HepG2 (cell line): ENCODE measurements at regions not wholly inside any gene's neighbourhood (a gene's known extent, or its start where the extent isn't known, plus 50 kb on each side); places are given as distances from the start of the nearest gene placed in this dataset.

ENCODE experiments used
- ATAC-seq: fragments of 200-7000 bp; cut with Tn5 transposase; 3 replicates; pipeline ENCODE4 v1.9.1; 2020; ENCODE audit warnings: mild to moderate bottlenecking, moderate library complexity
- BruUV-seq: library from RNA; stranded (reverse); fragments of 400-500 nt; replicated peaks from 2 replicates; lab custom pipeline; 2021; lab: Mats Ljungman, UMichigan
- CTCF ChIA-PET: fragments of 300-600 bp; formaldehyde crosslinking; extraction: SDS; loops from one replicate; lab custom pipeline; 2021; ENCODE audit warnings: low total read pairs, inconsistent platforms, low intra/inter-chr PET ratio; lab: Yijun Ruan, JAX
- POLR2A ChIA-PET: fragments of 350-600 bp; sonication (Branson Sonifier 250); formaldehyde crosslinking; loops from one replicate; lab custom pipeline; 2020; ENCODE audit warnings: antibody characterized with exemption, inconsistent platforms; lab: Yijun Ruan, JAX
- DNase-seq: peaks from one replicate; pipeline ENCODE4 v3.0.0-alpha.2; 2015; ENCODE audit warnings: low spot score
- FAIRE-seq: peaks from 3 replicates; lab custom pipeline; 2011; peaks lifted over from hg19 to GRCh38; lab: Jason Lieb, UNC
- H2AFZ ChIP-seq: one replicate; pipeline ENCODE4 v1.6.1; 2011; ENCODE audit warnings: low read length, inconsistent platforms
- H3K27ac ChIP-seq: fragments of 300-600 bp; 3 replicates; pipeline ENCODE4 v1.8.0; 2011; ENCODE audit warnings: mixed run types, mild to moderate bottlenecking, mixed read lengths, low read length, inconsistent platforms; ENCODE audit not compliant: insufficient read depth; ENCODE audit errors: extremely low read length
- H3K27me3 ChIP-seq, 2 experiments: fragments of 200-600 bp in 1 of 2; 2 replicates in 1 of 2; 3 replicates in 1 of 2; pipeline versions ENCODE4 v1.6.0 to v1.8.0; 2011; ENCODE audit warnings: low read length in 2 of 2, mild to moderate bottlenecking in 2 of 2, moderate library complexity in 2 of 2, inconsistent platforms in 1 of 2; ENCODE audit not compliant: insufficient read depth in 2 of 2, control insufficient read depth in 1 of 2
- H3K36me3 ChIP-seq, 2 experiments: fragments of 200-600 bp in 1 of 2; replicated peaks in 1 of 2; 2 replicates in 1 of 2; 3 replicates in 1 of 2; pipeline versions ENCODE4 v1.5.1 to v1.8.0; 2011; ENCODE audit warnings: low read length in 2 of 2, inconsistent platforms in 1 of 2; ENCODE audit not compliant: insufficient read depth in 2 of 2, control insufficient read depth in 1 of 2
- H3K4me1 ChIP-seq: 2 replicates; pipeline ENCODE4 v1.5.1; 2012; ENCODE audit warnings: low read length, inconsistent platforms; ENCODE audit not compliant: insufficient read depth
- H3K4me2 ChIP-seq: 2 replicates; pipeline ENCODE4 v1.6.0; 2011; ENCODE audit warnings: low read depth, low read length, inconsistent platforms
- H3K4me3 ChIP-seq, 3 experiments: fragments of 200-600 bp in 1 of 3; sonication (generic), shearing (Covaris generic) in 1 of 3; replicated peaks in 1 of 3; 2 replicates each; pipeline ENCODE4 v1.5.1; 2011 to 2016; ENCODE audit warnings: low read length in 3 of 3, inconsistent platforms in 2 of 3, low read depth in 2 of 3, mild to moderate bottlenecking in 2 of 3, control low read depth in 1 of 3, mixed read lengths in 1 of 3; ENCODE audit not compliant: insufficient read depth in 1 of 3
- H3K79me2 ChIP-seq: one replicate; pipeline ENCODE4 v1.6.1; 2011; ENCODE audit warnings: low read length, inconsistent platforms; ENCODE audit not compliant: insufficient read depth
- H3K9ac ChIP-seq: 2 replicates; pipeline ENCODE4 v1.6.0; 2011; ENCODE audit warnings: mild to moderate bottlenecking, low read depth, low read length, inconsistent platforms; ENCODE audit not compliant: insufficient read depth
- H3K9me3 ChIP-seq: 2 replicates; pipeline ENCODE4 v1.5.1; 2012; ENCODE audit warnings: mild to moderate bottlenecking, low read length
- H4K20me1 ChIP-seq: 2 replicates; pipeline ENCODE4 v1.6.0; 2011; ENCODE audit warnings: inconsistent platforms, mild to moderate bottlenecking, low read length, moderate library complexity; ENCODE audit not compliant: insufficient read depth
- CREM ChIP-seq, 2 experiments: sonication (generic) in 1 of 2; formaldehyde crosslinking in 1 of 2; IDR thresholded peaks; 2 replicates each; pipeline versions ENCODE4 v1.4.0 to v1.6.1; 2016 to 2020; ENCODE audit warnings: antibody characterized with exemption in 1 of 2, mild to moderate bottlenecking in 1 of 2, missing genetic modification reagents in 1 of 2
- ESRRA ChIP-seq: sonication (generic); formaldehyde crosslinking; IDR thresholded peaks from 2 replicates; pipeline ENCODE4 v1.5.1; 2020; ENCODE audit warnings: mild to moderate bottlenecking, low read depth, missing genetic modification reagents
- HNF4A ChIP-seq: sonication (generic); formaldehyde crosslinking; IDR thresholded peaks from 2 replicates; pipeline ENCODE4 v1.4.0; 2020; ENCODE audit warnings: missing genetic modification reagents
- KDM4B ChIP-seq: sonication (generic); formaldehyde crosslinking; IDR thresholded peaks from 2 replicates; pipeline ENCODE4 v1.4.0; 2020; ENCODE audit warnings: missing genetic modification reagents
- MBD4 ChIP-seq: IDR thresholded peaks from 2 replicates; pipeline ENCODE4 v1.6.1; 2012; ENCODE audit warnings: low read length, inconsistent platforms, borderline replicate concordance
- NFRKB ChIP-seq: fragments of 450-650 bp; IDR thresholded peaks from 2 replicates; pipeline ENCODE4 v1.6.1; 2017
- YY1 ChIP-seq: IDR thresholded peaks from 2 replicates; pipeline ENCODE4 v1.6.1; 2011; ENCODE audit warnings: low read length, low read depth, moderate library complexity, mild to moderate bottlenecking; ENCODE audit not compliant: insufficient read depth, insufficient replicate concordance
- ZNF24 ChIP-seq: fragments of 450-650 bp; IDR thresholded peaks from 2 replicates; pipeline ENCODE4 v1.6.1; 2017; ENCODE audit warnings: antibody characterized with exemption, mild to moderate bottlenecking
- ZNF564 ChIP-seq: sonication (generic); formaldehyde crosslinking; IDR thresholded peaks from 2 replicates; pipeline ENCODE4 v1.8.1; 2023; ENCODE audit warnings: mild to moderate bottlenecking, missing genetic modification reagents
- WGBS: methylation state at CpG from one replicate; pipeline ENCODE4 v1.1.6; 2017; ENCODE audit warnings: low lambda C conversion rate; 5-methylcytosine and 5-hydroxymethylcytosine counted together
- in situ Hi-C: cut with HindIII; loops from 2 replicates; pipeline ENCODE4 v1.10.0; 2017; ENCODE audit warnings: low pct_unique_long_range_greater_than_20kb; ENCODE audit not compliant: extremely low pct_ligation_motif_present
- intact Hi-C: fragments of 100-400 bp; cut with micrococcal nuclease; formaldehyde crosslinking; loops from one replicate; pipeline ENCODE4 v1.10.0; 2022; ENCODE audit not compliant: unreplicated experiment
- TF ChIP-seq, protein P1 (sequence below): IDR thresholded peaks from 2 replicates; pipeline ENCODE4 v1.6.1; 2016; ENCODE audit warnings: control low read depth
- TF ChIP-seq, protein P2 (sequence below): sonication (generic); formaldehyde crosslinking; IDR thresholded peaks from 2 replicates; pipeline ENCODE4 v1.5.0; 2020; ENCODE audit warnings: missing genetic modification reagents
- TF ChIP-seq, protein P3 (sequence below): sonication (generic); formaldehyde crosslinking; IDR thresholded peaks from 2 replicates; pipeline ENCODE4 v1.5.0; 2020; ENCODE audit warnings: missing genetic modification reagents, mild to moderate bottlenecking, borderline replicate concordance
- TF ChIP-seq, protein P4 (sequence below): IDR thresholded peaks from 2 replicates; pipeline ENCODE4 v1.6.1; 2012; ENCODE audit warnings: low read depth, low read length, improper control_type of control experiment
- TF ChIP-seq, protein P5 (sequence below): IDR thresholded peaks from 2 replicates; pipeline ENCODE4 v1.6.1; 2018; ENCODE audit warnings: missing genetic modification reagents
- TF ChIP-seq, protein P6 (sequence below): sonication (generic); formaldehyde crosslinking; IDR thresholded peaks from 2 replicates; pipeline ENCODE4 v1.4.0; 2020; ENCODE audit warnings: missing genetic modification reagents, mild to moderate bottlenecking, borderline replicate concordance
- TF ChIP-seq, protein P7 (sequence below): IDR thresholded peaks from 2 replicates; pipeline ENCODE4 v1.6.1; 2016; ENCODE audit warnings: low read depth, borderline replicate concordance

DNA sequence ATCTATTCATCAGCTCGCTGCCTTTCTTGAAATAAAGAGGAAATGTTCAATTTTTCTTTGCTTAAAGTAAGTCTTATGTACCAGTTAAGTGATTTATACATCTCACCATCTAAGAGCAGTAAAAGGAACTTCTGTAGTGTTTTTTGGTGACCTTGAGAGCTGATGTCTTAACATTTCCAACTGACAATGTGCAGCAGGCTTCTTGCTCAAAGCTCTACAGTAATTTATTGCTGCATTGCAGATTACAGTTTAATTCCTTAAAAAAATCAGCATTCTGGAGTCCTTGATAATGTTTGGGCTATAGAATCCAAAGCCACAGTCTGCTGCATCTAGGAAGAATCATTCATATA lies 61.6 kb downstream of the DIPK2A start:
- H3K27ac ChIP-seq, result no peak overlapping the region
- ATAC-seq (no peak), FAIRE-seq (no peak), DNase-seq (no peak)
- no peaks in the 10 kb centered on the region for H3K9me3 ChIP-seq
- WGBS, result 0% methylated on average over 1 of the region's 1 CpG
- no peak overlapping the region for H3K4me3 ChIP-seq
- H4K20me1 ChIP-seq, result no peaks in the 10 kb centered on the region
- H3K4me2 ChIP-seq, result no peak overlapping the region
- H3K79me2 ChIP-seq, result no peaks in the 10 kb centered on the region
- in situ Hi-C loops, result no loop called here
- TF ChIP-seq, protein P1, sequence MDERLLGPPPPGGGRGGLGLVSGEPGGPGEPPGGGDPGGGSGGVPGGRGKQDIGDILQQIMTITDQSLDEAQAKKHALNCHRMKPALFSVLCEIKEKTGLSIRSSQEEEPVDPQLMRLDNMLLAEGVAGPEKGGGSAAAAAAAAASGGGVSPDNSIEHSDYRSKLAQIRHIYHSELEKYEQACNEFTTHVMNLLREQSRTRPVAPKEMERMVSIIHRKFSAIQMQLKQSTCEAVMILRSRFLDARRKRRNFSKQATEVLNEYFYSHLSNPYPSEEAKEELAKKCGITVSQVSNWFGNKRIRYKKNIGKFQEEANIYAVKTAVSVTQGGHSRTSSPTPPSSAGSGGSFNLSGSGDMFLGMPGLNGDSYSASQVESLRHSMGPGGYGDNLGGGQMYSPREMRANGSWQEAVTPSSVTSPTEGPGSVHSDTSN (CRISPR knock-in tag), result no peak
- no peak for TF ChIP-seq ESRRA (CRISPR knock-in tag)
- TF ChIP-seq NFRKB, result no peak
- TF ChIP-seq ZNF564 (CRISPR knock-in tag), result no peak
- TF ChIP-seq, protein P2, sequence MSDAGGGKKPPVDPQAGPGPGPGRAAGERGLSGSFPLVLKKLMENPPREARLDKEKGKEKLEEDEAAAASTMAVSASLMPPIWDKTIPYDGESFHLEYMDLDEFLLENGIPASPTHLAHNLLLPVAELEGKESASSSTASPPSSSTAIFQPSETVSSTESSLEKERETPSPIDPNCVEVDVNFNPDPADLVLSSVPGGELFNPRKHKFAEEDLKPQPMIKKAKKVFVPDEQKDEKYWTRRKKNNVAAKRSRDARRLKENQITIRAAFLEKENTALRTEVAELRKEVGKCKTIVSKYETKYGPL (CRISPR knock-in tag), result no peak
- TF ChIP-seq, protein P3, sequence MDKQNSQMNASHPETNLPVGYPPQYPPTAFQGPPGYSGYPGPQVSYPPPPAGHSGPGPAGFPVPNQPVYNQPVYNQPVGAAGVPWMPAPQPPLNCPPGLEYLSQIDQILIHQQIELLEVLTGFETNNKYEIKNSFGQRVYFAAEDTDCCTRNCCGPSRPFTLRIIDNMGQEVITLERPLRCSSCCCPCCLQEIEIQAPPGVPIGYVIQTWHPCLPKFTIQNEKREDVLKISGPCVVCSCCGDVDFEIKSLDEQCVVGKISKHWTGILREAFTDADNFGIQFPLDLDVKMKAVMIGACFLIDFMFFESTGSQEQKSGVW (CRISPR knock-in tag), result no peak
- TF ChIP-seq, protein P4, sequence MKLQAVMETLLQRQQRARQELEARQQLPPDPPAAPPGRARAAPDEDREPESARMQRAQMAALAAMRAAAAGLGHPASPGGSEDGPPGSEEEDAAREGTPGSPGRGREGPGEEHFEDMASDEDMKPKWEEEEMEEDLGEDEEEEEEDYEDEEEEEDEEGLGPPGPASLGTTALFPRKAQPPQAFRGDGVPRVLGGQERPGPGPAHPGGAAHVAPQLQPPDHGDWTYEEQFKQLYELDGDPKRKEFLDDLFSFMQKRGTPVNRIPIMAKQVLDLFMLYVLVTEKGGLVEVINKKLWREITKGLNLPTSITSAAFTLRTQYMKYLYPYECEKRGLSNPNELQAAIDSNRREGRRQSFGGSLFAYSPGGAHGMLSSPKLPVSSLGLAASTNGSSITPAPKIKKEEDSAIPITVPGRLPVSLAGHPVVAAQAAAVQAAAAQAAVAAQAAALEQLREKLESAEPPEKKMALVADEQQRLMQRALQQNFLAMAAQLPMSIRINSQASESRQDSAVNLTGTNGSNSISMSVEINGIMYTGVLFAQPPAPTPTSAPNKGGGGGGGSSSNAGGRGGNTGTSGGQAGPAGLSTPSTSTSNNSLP, result no peak
- no peak for TF ChIP-seq HNF4A (CRISPR knock-in tag)
- no peak for TF ChIP-seq ZNF24
- TF ChIP-seq, protein P5, sequence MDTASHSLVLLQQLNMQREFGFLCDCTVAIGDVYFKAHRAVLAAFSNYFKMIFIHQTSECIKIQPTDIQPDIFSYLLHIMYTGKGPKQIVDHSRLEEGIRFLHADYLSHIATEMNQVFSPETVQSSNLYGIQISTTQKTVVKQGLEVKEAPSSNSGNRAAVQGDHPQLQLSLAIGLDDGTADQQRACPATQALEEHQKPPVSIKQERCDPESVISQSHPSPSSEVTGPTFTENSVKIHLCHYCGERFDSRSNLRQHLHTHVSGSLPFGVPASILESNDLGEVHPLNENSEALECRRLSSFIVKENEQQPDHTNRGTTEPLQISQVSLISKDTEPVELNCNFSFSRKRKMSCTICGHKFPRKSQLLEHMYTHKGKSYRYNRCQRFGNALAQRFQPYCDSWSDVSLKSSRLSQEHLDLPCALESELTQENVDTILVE (CRISPR knock-in tag), result no peak
- TF ChIP-seq, protein P6, sequence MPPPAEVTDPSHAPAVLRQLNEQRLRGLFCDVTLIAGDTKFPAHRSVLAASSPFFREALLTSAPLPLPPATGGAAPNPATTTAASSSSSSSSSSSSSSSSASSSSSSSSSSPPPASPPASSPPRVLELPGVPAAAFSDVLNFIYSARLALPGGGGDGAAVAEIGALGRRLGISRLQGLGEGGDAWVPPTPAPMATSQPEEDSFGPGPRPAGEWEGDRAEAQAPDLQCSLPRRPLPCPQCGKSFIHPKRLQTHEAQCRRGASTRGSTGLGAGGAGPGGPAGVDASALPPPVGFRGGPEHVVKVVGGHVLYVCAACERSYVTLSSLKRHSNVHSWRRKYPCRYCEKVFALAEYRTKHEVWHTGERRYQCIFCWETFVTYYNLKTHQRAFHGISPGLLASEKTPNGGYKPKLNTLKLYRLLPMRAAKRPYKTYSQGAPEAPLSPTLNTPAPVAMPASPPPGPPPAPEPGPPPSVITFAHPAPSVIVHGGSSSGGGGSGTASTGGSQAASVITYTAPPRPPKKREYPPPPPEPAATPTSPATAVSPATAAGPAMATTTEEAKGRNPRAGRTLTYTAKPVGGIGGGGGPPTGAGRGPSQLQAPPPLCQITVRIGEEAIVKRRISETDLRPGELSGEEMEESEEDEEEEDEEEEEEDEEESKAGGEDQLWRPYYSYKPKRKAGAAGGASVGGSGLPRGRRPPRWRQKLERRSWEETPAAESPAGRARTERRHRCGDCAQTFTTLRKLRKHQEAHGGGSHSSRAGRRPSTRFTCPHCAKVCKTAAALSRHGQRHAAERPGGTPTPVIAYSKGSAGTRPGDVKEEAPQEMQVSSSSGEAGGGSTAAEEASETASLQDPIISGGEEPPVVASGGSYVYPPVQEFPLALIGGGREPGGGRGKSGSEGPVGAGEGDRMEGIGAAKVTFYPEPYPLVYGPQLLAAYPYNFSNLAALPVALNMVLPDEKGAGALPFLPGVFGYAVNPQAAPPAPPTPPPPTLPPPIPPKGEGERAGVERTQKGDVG (CRISPR knock-in tag), result no peak
- no peak for TF ChIP-seq YY1
- TF ChIP-seq KDM4B (CRISPR knock-in tag), result no peak
- TF ChIP-seq CREM (IDR thresholded peaks at IDR 0.05), result no peak
- TF ChIP-seq CREM (CRISPR knock-in tag; IDR thresholded peaks at IDR 0.05), result no peak
- no peak for TF ChIP-seq MBD4
- TF ChIP-seq, protein P7, sequence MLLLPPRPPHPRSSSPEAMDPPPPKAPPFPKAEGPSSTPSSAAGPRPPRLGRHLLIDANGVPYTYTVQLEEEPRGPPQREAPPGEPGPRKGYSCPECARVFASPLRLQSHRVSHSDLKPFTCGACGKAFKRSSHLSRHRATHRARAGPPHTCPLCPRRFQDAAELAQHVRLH (CRISPR knock-in tag), result no peak
- no TSS peak for BruUV-seq
- H3K9ac ChIP-seq, result no peak overlapping the region
- H2AFZ ChIP-seq, result no peak overlapping the region
- no peaks in the 10 kb centered on the region for H3K4me1 ChIP-seq
- intact Hi-C loops, result no loop called here
- no peaks in the 10 kb centered on the region for H3K36me3 ChIP-seq
- POLR2A ChIA-PET, result no interaction called here
- H3K27me3 ChIP-seq, result no peaks in the 10 kb centered on the region
- CTCF ChIA-PET, result no interaction called here
